Daoy (cell line): ENCODE measurements at regions not wholly inside any gene's neighbourhood (a gene's known extent, or its start where the extent isn't known, plus 50 kb on each side); places are given as distances from the start of the nearest gene placed in this dataset.

Source experiments
- DNase-seq: peaks from one replicate; pipeline ENCODE4 v3.0.0-alpha.2; 2015; ENCODE audit warnings: low read depth

- DNase-seq: no peak
Observed at GRCh38 chr18:61989138-61989537, 96.3 kb upstream of the RNF152 start.

- no peak for DNase-seq
Observed at GRCh38 chr18:61988100-61988499, 95.3 kb upstream of the RNF152 start.

- no peak for DNase-seq
Observed at GRCh38 chr18:61985681-61986080, 92.9 kb upstream of the RNF152 start.

GRCh38 chr18:61984349-61984748 is 91.5 kb upstream of the RNF152 start:
- DNase-seq: no peak

- no peak for DNase-seq
Observed at GRCh38 chr18:61982475-61982874, 89.7 kb upstream of the RNF152 start.

GRCh38 chr18:61980355-61980754 is 87.5 kb upstream of the RNF152 start:
- DNase-seq: no peak

- no peak for DNase-seq
Observed at GRCh38 chr18:61975526-61976326, 82.9 kb upstream of the RNF152 start.

- no peak for DNase-seq
Observed at GRCh38 chr18:61973273-61974115, 80.7 kb upstream of the RNF152 start.

- no peak for DNase-seq
Observed at GRCh38 chr18:61972389-61973264, 79.8 kb upstream of the RNF152 start.

- no peak for DNase-seq
Observed at GRCh38 chr18:61967252-61967891, 74.6 kb upstream of the RNF152 start.

GRCh38 chr18:61965311-61965710 is 72.5 kb upstream of the RNF152 start:
- no peak for DNase-seq

- no peak for DNase-seq
Observed at GRCh38 chr18:61964616-61965015, 71.8 kb upstream of the RNF152 start.

- DNase-seq: no peak
Observed at GRCh38 chr18:61963705-61964104, 70.9 kb upstream of the RNF152 start.

GRCh38 chr18:61957801-61958516 is 65.2 kb upstream of the RNF152 start:
- DNase-seq: peak; percentile 15

- no peak for DNase-seq
Observed at GRCh38 chr18:61955644-61956043, 62.8 kb upstream of the RNF152 start.

- no peak for DNase-seq
Observed at GRCh38 chr18:61954096-61954746, 61.4 kb upstream of the RNF152 start.

- DNase-seq: no peak
Observed at GRCh38 chr18:61953641-61954040, 60.8 kb upstream of the RNF152 start.

GRCh38 chr18:61953161-61953560 is 60.4 kb upstream of the RNF152 start:
- no peak for DNase-seq

GRCh38 chr18:61951396-61951795 is 58.6 kb upstream of the RNF152 start:
- no peak for DNase-seq

- DNase-seq: no peak
Observed at GRCh38 chr18:61950371-61950770, 57.6 kb upstream of the RNF152 start.
